ENCODE measurements at regions not wholly inside any gene's neighbourhood (a gene's known extent, or its start where the extent isn't known, plus 50 kb on each side); places are given as distances from the start of the nearest gene placed in this dataset.

GRCh38 chr9:131809941-131810344 is 70.1 kb upstream of the RAPGEF1 start:
- no peak for DNase-seq

GRCh38 chr9:131808291-131808690 is 68.4 kb upstream of the RAPGEF1 start:
- DNase-seq, result no peak

GRCh38 chr9:131807144-131807983 is 67.5 kb upstream of the RAPGEF1 start:
- DNase-seq, result no peak

GRCh38 chr9:131805803-131806202 is 65.9 kb upstream of the RAPGEF1 start:
- DNase-seq, result no peak

- no peak for DNase-seq
Observed at GRCh38 chr9:131804826-131805225, 65.0 kb upstream of the RAPGEF1 start.

- DNase-seq, result no peak
Observed at GRCh38 chr9:131803758-131804411, 64.0 kb upstream of the RAPGEF1 start.

GRCh38 chr9:131801810-131802209 is 61.9 kb upstream of the RAPGEF1 start:
- no peak for DNase-seq

GRCh38 chr9:131800843-131801242 is 61.0 kb upstream of the RAPGEF1 start:
- DNase-seq, result no peak

GRCh38 chr9:131800366-131800765 is 60.5 kb upstream of the RAPGEF1 start:
- DNase-seq, result no peak

- DNase-seq, result peak; percentile 21
Observed at GRCh38 chr9:131799177-131799823, 59.4 kb upstream of the RAPGEF1 start.

- DNase-seq, result no peak
Observed at GRCh38 chr9:131798246-131798645, 58.4 kb upstream of the RAPGEF1 start.

- DNase-seq, result no peak
Observed at GRCh38 chr9:131794393-131794792, 54.5 kb upstream of the RAPGEF1 start.

GRCh38 chr9:131791542-131792254 is 51.8 kb upstream of the RAPGEF1 start:
- DNase-seq, result no peak

Measured in kidney glomerular epithelial cell (primary cell).